ENCODE measurements at regions not wholly inside any gene's neighbourhood (a gene's known extent, or its start where the extent isn't known, plus 50 kb on each side); places are given as distances from the start of the nearest gene placed in this dataset.

GRCh38 chr1:115526900-115527299 is 114.9 kb upstream of the VANGL1 start:
- no peak overlapping the region for H3K27ac ChIP-seq (ENCODE audit: low read depth in 1 of 2, low read length in 2 of 2)
- no peaks in the 10 kb centered on the region for H3K4me1 ChIP-seq (ENCODE audit: control insufficient read depth in 4 of 4, insufficient read depth in 4 of 4, low read length in 3 of 4)
- no peaks in the 10 kb centered on the region for H3K36me3 ChIP-seq (ENCODE audit: control insufficient read depth in 4 of 4, insufficient read depth in 3 of 4, low read depth in 1 of 4, low read length in 3 of 4)
- TF ChIP-seq RAD21 (IDR thresholded peaks at IDR 0.05) (no peak), JUND (IDR thresholded peaks at IDR 0.05) (no peak), TAF1 (conservative IDR thresholded peaks at IDR 0.05) (no peak), HNF4A (conservative IDR thresholded peaks at IDR 0.05) (no peak), FOXA2 (IDR thresholded peaks at IDR 0.05) (no peak), MAX (IDR thresholded peaks at IDR 0.05) (no peak), NR2F2 (IDR thresholded peaks at IDR 0.05) (no peak), RXRA (IDR thresholded peaks at IDR 0.05) (no peak), SP1 (IDR thresholded peaks at IDR 0.05) (no peak), GABPA (IDR thresholded peaks at IDR 0.05 in 1 of 2, conservative IDR thresholded peaks at IDR 0.05 in 1 of 2) (no peak)
- DNase-seq (ENCODE audit: low spot score) = no peak
- no peak overlapping the region for H3K9ac ChIP-seq (ENCODE audit: low read depth in 1 of 2, low read length in 2 of 2)
- peaks cover 0 to 2% (median 0%) of the 10 kb centered on the region in 4 donors for H3K27me3 ChIP-seq (ENCODE audit: control insufficient read depth in 4 of 4, insufficient read depth in 4 of 4, low read length in 3 of 4)
- no peak overlapping the region for H3K4me3 ChIP-seq (ENCODE audit: low read depth in 1 of 3, low read length in 3 of 3)
- no peaks in the 10 kb centered on the region for H3K9me3 ChIP-seq (ENCODE audit: control insufficient read depth in 4 of 4, low read length in 3 of 4)

DNA sequence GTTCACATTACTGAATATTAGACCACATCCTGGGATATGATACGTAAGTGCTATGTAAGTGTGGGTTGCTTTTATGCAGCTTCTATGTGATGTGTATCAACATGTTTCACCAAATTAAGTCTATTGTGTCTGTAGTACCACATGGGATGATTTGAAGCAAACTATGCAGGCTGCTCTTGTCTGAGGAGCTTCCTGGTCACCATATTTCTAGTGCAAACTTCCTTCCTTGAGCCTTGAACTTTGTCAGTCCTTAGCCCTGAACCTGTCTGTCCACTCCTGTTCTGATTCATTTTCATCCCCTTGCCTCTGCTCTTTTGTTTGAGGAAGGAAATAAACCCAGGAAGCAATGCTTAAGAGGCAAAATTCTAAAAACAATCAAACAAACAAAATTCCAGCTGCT is 117.5 kb upstream of the VANGL1 start:
- no peak overlapping the region for H3K27ac ChIP-seq (ENCODE audit: low read depth in 1 of 2, low read length in 2 of 2)
- 82% methylated on average over 1 of the region's 1 CpG for WGBS
- no peak overlapping the region for H3K9ac ChIP-seq (ENCODE audit: low read depth in 1 of 2, low read length in 2 of 2)
- TF ChIP-seq JUND (IDR thresholded peaks at IDR 0.05) = no peak
- no peak for TF ChIP-seq EGR1 (IDR thresholded peaks at IDR 0.05; ENCODE audit: low read depth in 2 of 2)
- no peak overlapping the region for H3K4me3 ChIP-seq (ENCODE audit: low read depth in 1 of 3, low read length in 3 of 3)
- no peaks in the 10 kb centered on the region for H3K9me3 ChIP-seq (ENCODE audit: control insufficient read depth in 4 of 4, low read length in 3 of 4)
- peaks cover 0 to 3% (median 0%) of the 10 kb centered on the region in 4 donors for H3K27me3 ChIP-seq (ENCODE audit: control insufficient read depth in 4 of 4, insufficient read depth in 4 of 4, low read length in 3 of 4)
- DNase-seq (ENCODE audit: low spot score) = no peak
- no peaks in the 10 kb centered on the region for H3K4me1 ChIP-seq (ENCODE audit: control insufficient read depth in 4 of 4, insufficient read depth in 4 of 4, low read length in 3 of 4)
- no peaks in the 10 kb centered on the region for H3K36me3 ChIP-seq (ENCODE audit: control insufficient read depth in 4 of 4, insufficient read depth in 3 of 4, low read depth in 1 of 4, low read length in 3 of 4)

GRCh38 chr1:115522386-115522785 is 119.4 kb upstream of the VANGL1 start:
- Histone ChIP-seq H3K4me3 (ENCODE audit: low read depth in 1 of 3, low read length in 3 of 3) (no peak overlapping the region), H3K9ac (ENCODE audit: low read depth in 1 of 2, low read length in 2 of 2) (no peak overlapping the region), H3K9me3 (ENCODE audit: control insufficient read depth in 4 of 4, low read length in 3 of 4) (no peaks in the 10 kb centered on the region), H3K4me1 (ENCODE audit: control insufficient read depth in 4 of 4, insufficient read depth in 4 of 4, low read length in 3 of 4) (no peaks in the 10 kb centered on the region), H3K27me3 (ENCODE audit: control insufficient read depth in 4 of 4, insufficient read depth in 4 of 4, low read length in 3 of 4) (peaks cover 0 to 6% (median 0%) of the 10 kb centered on the region in 4 donors), H3K27ac (ENCODE audit: low read depth in 1 of 2, low read length in 2 of 2) (no peak overlapping the region), H3K36me3 (ENCODE audit: control insufficient read depth in 4 of 4, insufficient read depth in 3 of 4, low read depth in 1 of 4, low read length in 3 of 4) (no peaks in the 10 kb centered on the region)
- no peak for TF ChIP-seq RXRA (IDR thresholded peaks at IDR 0.05)
- no peak for TF ChIP-seq HNF4G (IDR thresholded peaks at IDR 0.05)
- TF ChIP-seq, protein P1, sequence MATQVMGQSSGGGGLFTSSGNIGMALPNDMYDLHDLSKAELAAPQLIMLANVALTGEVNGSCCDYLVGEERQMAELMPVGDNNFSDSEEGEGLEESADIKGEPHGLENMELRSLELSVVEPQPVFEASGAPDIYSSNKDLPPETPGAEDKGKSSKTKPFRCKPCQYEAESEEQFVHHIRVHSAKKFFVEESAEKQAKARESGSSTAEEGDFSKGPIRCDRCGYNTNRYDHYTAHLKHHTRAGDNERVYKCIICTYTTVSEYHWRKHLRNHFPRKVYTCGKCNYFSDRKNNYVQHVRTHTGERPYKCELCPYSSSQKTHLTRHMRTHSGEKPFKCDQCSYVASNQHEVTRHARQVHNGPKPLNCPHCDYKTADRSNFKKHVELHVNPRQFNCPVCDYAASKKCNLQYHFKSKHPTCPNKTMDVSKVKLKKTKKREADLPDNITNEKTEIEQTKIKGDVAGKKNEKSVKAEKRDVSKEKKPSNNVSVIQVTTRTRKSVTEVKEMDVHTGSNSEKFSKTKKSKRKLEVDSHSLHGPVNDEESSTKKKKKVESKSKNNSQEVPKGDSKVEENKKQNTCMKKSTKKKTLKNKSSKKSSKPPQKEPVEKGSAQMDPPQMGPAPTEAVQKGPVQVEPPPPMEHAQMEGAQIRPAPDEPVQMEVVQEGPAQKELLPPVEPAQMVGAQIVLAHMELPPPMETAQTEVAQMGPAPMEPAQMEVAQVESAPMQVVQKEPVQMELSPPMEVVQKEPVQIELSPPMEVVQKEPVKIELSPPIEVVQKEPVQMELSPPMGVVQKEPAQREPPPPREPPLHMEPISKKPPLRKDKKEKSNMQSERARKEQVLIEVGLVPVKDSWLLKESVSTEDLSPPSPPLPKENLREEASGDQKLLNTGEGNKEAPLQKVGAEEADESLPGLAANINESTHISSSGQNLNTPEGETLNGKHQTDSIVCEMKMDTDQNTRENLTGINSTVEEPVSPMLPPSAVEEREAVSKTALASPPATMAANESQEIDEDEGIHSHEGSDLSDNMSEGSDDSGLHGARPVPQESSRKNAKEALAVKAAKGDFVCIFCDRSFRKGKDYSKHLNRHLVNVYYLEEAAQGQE (IDR thresholded peaks at IDR 0.05) = no peak
- TF ChIP-seq NR2F2 (IDR thresholded peaks at IDR 0.05) = no peak
- no peak for TF ChIP-seq FOXA2 (IDR thresholded peaks at IDR 0.05)
- TF ChIP-seq, protein P2, sequence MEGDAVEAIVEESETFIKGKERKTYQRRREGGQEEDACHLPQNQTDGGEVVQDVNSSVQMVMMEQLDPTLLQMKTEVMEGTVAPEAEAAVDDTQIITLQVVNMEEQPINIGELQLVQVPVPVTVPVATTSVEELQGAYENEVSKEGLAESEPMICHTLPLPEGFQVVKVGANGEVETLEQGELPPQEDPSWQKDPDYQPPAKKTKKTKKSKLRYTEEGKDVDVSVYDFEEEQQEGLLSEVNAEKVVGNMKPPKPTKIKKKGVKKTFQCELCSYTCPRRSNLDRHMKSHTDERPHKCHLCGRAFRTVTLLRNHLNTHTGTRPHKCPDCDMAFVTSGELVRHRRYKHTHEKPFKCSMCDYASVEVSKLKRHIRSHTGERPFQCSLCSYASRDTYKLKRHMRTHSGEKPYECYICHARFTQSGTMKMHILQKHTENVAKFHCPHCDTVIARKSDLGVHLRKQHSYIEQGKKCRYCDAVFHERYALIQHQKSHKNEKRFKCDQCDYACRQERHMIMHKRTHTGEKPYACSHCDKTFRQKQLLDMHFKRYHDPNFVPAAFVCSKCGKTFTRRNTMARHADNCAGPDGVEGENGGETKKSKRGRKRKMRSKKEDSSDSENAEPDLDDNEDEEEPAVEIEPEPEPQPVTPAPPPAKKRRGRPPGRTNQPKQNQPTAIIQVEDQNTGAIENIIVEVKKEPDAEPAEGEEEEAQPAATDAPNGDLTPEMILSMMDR (IDR thresholded peaks at IDR 0.05; ENCODE audit: low read depth, low read length, missing input control) = no peak
- TF ChIP-seq YY1 (IDR thresholded peaks at IDR 0.05) = no peak
- no peak for TF ChIP-seq GABPA (IDR thresholded peaks at IDR 0.05 in 1 of 2, conservative IDR thresholded peaks at IDR 0.05 in 1 of 2)
- TF ChIP-seq ZBTB33 (IDR thresholded peaks at IDR 0.05) = no peak
- TF ChIP-seq ATF3 (IDR thresholded peaks at IDR 0.05) = no peak
- TF ChIP-seq SP1 (IDR thresholded peaks at IDR 0.05) = no peak
- TF ChIP-seq HNF4A (conservative IDR thresholded peaks at IDR 0.05) = no peak
- TF ChIP-seq JUND (IDR thresholded peaks at IDR 0.05) = no peak
- no peak for TF ChIP-seq EGR1 (IDR thresholded peaks at IDR 0.05; ENCODE audit: low read depth in 2 of 2)
- TF ChIP-seq FOXA1 (IDR thresholded peaks at IDR 0.05) = no peak
- TF ChIP-seq TAF1 (conservative IDR thresholded peaks at IDR 0.05) = no peak
- no peak for TF ChIP-seq MAX (IDR thresholded peaks at IDR 0.05)
- TF ChIP-seq RAD21 (IDR thresholded peaks at IDR 0.05) = no peak
- no peak for DNase-seq (ENCODE audit: low spot score)

Measured in liver (tissue), 8 donors.